Adrenal gland (tissue), 9 donors: ENCODE measurements at regions not wholly inside any gene's neighbourhood (a gene's known extent, or its start where the extent isn't known, plus 50 kb on each side); places are given as distances from the start of the nearest gene placed in this dataset.
"Not testable (repeated sequence)": the region's sequence is repeated elsewhere in the genome, so short reads cannot be mapped to it uniquely, and the experiment has no call there.

Source experiments
- DNase-seq, 7 donors: peaks; one replicate each; pipeline ENCODE4 v3.0.0-alpha.2; 2019 to 2020
- H3K27ac ChIP-seq, 5 donors: fragments of 200-600 bp; sonication (generic) in 4 of 5; 1 replicate in 3 of 5; 2 replicates in 2 of 5; pipeline versions ENCODE4 v1.5.1 to v1.8.0; 2016 to 2020; ENCODE audit warnings: mild to moderate bottlenecking in 1 of 5
- H3K27me3 ChIP-seq: fragments of 200-600 bp; 2 replicates; pipeline ENCODE4 v1.8.0; 2021
- H3K36me3 ChIP-seq, 2 donors: fragments of 200-600 bp; replicated peaks in 1 of 2; 1 replicate in 1 of 2; 2 replicates in 1 of 2; pipeline versions ENCODE4 v1.5.1 to v1.8.0; 2018 to 2022
- H3K4me1 ChIP-seq, 2 donors: fragments of 200-600 bp; replicated peaks in 1 of 2; 1 replicate in 1 of 2; 2 replicates in 1 of 2; pipeline versions ENCODE4 v1.5.1 to v1.8.0; 2018 to 2021
- H3K4me3 ChIP-seq, 4 donors: fragments of 200-600 bp; sonication (generic) in 3 of 4; one replicate each; pipeline ENCODE4 v1.5.1; 2016 to 2018
- H3K9me3 ChIP-seq, 3 donors: fragments of 200-600 bp; sonication (generic) in 1 of 3; replicated peaks in 1 of 3; 1 replicate in 2 of 3; 2 replicates in 1 of 3; pipeline versions ENCODE4 v1.5.1 to v1.8.0; 2016 to 2021
- POLR2A ChIP-seq, 2 donors: fragments of 450-650 bp; IDR thresholded peaks; one replicate each; pipeline ENCODE4 v1.6.1; 2017; ENCODE audit warnings: antibody characterized with exemption in 2 of 2, mild to moderate bottlenecking in 2 of 2, moderate library complexity in 1 of 2
- WGBS, 4 donors: extraction: QIAGEN DNeasy Blood & Tissue Kit in 2 of 4; methylation state at CpG; one replicate each; pipeline versions ENCODE4 v1.1.5 to v1.1.7; 2013 to 2017; 5-methylcytosine and 5-hydroxymethylcytosine counted together
- intact Hi-C, 2 donors: fragments of 100-400 bp; cut with DNase I; formaldehyde crosslinking; loops; one replicate each; pipeline versions ENCODE4 v1.14.1 to v1.15.0; 2022 to 2023
- TF ChIP-seq, protein P1 (sequence below), 6 experiments: fragments of 450-650 bp in 4 of 6; fragments of 200-600 bp in 2 of 6; sonication (generic) in 1 of 6; IDR thresholded peaks; 1 replicate in 5 of 6; 2 replicates in 1 of 6; pipeline versions ENCODE4 v1.5.1 to v1.8.0; 2016 to 2021; ENCODE audit warnings: antibody characterized with exemption in 6 of 6, mild to moderate bottlenecking in 2 of 6, moderate library complexity in 1 of 6
- donor health status: healthy with polysubstance abuse.
- donor health status: Bipolar disorder and iron deficiency.
- donor health status: DM: yes; HTN: yes; CAD: no.
- donor health status: DM: no; HTN: no; CAD: no.
- donor health status: DM: no; HTN: no; CAD: no.

GRCh38 chr2:134035605-134036370, 218.1 kb upstream of the MGAT5 start:
- DNase-seq = no peak
- no peaks in the 10 kb centered on the region for H3K4me1 ChIP-seq
- H3K4me3 ChIP-seq = no peak overlapping the region
- H3K9me3 ChIP-seq = no peaks in the 10 kb centered on the region
- no peaks in the 10 kb centered on the region for H3K27me3 ChIP-seq
- no peak overlapping the region for H3K27ac ChIP-seq
- intact Hi-C loops = no loop called here
- H3K36me3 ChIP-seq = no peaks in the 10 kb centered on the region
- TF ChIP-seq POLR2A (IDR thresholded peaks at IDR 0.05) = no peak
- TF ChIP-seq, protein P1, sequence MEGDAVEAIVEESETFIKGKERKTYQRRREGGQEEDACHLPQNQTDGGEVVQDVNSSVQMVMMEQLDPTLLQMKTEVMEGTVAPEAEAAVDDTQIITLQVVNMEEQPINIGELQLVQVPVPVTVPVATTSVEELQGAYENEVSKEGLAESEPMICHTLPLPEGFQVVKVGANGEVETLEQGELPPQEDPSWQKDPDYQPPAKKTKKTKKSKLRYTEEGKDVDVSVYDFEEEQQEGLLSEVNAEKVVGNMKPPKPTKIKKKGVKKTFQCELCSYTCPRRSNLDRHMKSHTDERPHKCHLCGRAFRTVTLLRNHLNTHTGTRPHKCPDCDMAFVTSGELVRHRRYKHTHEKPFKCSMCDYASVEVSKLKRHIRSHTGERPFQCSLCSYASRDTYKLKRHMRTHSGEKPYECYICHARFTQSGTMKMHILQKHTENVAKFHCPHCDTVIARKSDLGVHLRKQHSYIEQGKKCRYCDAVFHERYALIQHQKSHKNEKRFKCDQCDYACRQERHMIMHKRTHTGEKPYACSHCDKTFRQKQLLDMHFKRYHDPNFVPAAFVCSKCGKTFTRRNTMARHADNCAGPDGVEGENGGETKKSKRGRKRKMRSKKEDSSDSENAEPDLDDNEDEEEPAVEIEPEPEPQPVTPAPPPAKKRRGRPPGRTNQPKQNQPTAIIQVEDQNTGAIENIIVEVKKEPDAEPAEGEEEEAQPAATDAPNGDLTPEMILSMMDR (IDR thresholded peaks at IDR 0.05) = no peak
- WGBS, 4 donors = 80 to 93% (median 85%) methylated on average over 5 of the region's 5 CpGs

GRCh38 chr2:134039912-134040581, 213.8 kb upstream of the MGAT5 start:
- DNase-seq = no peak
- intact Hi-C loops = no loop called here
- TF ChIP-seq POLR2A (IDR thresholded peaks at IDR 0.05) = no peak
- TF ChIP-seq, protein P1 (IDR thresholded peaks at IDR 0.05) = no peak
- WGBS, 4 donors = 73 to 89% (median 82%) methylated on average over 1 of the region's 1 CpG
- Histone ChIP-seq H3K4me1 (no peaks in the 10 kb centered on the region), H3K27ac (no peak overlapping the region), H3K4me3 (no peak overlapping the region), H3K36me3 (no peaks in the 10 kb centered on the region), H3K27me3 (no peaks in the 10 kb centered on the region), H3K9me3 (no peaks in the 10 kb centered on the region)

DNA sequence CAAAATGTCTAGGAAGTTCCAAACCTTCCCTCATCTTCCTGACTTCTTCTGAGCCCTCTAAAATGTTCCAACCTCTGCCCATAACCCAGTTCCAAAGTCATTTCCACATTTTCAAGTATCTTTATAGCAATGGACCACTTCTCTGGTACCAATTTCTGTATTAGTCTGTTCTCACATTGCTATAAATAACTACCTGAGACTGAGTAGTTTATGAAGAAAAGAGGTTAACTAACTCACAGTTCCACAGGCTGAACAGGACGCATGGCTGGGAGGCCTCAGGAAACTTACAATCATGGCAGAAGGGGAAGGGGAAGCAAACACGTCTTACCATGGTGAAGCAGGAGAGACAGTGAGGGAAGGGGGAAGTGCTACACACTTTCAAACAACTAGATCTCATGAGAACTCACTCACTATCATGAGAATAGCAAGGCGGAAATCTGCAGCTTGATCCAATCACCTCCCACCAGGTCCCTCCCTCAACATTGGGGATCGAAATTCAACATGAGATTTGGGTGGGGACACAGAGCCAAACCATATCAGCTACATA, 213.2 kb upstream of the MGAT5 start:
- intact Hi-C loops, DNase-seq, H3K36me3 ChIP-seq, H3K9me3 ChIP-seq, H3K27ac ChIP-seq, H3K4me1 ChIP-seq, H3K27me3 ChIP-seq, H3K4me3 ChIP-seq: not testable (repeated sequence)
- 63 to 81% (median 74%) methylated on average over 4 of the region's 4 CpGs for WGBS, 4 donors

DNA sequence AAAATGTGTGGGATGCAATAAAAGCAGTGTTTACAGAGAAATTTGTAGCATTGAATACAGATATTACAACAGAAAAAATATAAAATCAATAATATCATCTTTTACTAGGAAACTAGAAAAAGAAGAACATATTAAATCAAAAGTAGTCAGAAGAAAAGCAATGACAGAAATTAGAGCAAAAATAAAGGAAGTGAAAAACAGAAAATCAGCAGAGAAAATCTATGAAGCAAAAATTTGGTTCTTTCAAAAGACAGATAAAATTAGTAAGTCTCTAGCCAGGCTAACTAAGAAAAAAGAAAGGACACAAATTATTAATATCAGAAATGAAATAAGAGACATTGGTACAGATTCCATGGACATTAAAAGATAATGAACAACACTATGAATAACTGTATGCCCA, 212.0 kb upstream of the MGAT5 start:
- no peak overlapping the region for H3K4me3 ChIP-seq
- no peak for DNase-seq
- H3K36me3 ChIP-seq = no peaks in the 10 kb centered on the region
- intact Hi-C loops = no loop called here
- H3K4me1 ChIP-seq = no peaks in the 10 kb centered on the region
- H3K27me3 ChIP-seq = no peaks in the 10 kb centered on the region
- H3K27ac ChIP-seq = no peak overlapping the region
- TF ChIP-seq POLR2A (IDR thresholded peaks at IDR 0.05) = no peak
- H3K9me3 ChIP-seq = no peaks in the 10 kb centered on the region

DNA sequence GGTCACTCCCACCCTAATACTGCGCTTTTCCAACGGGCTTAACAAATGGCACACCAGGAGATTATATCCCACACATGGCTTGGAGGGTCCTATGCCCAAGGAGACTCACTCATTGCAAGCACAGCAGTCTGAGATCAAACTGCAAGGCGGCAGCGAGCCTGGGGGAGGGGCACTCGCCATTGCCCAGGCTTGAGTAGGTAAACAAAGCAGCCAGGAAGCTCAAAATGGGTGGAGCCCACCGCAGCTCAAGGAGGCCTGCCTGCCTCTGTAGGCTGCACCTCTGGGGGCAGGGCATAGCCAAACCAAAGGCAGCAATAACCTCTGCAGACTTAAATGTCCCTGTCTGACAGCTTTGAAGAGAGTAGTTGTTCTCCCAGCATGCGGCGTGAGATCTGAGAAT, 210.8 kb upstream of the MGAT5 start:
- H3K4me3 ChIP-seq, intact Hi-C loops, H3K9me3 ChIP-seq, H3K36me3 ChIP-seq, H3K27me3 ChIP-seq, DNase-seq, H3K27ac ChIP-seq, H3K4me1 ChIP-seq: not testable (repeated sequence)
- whole genome bisulfite sequencing, 4 donors = 83 to 94% (median 92%) methylated on average over 8 of the region's 8 CpGs
